ENCODE measurements at regions not wholly inside any gene's neighbourhood (a gene's known extent, or its start where the extent isn't known, plus 50 kb on each side); places are given as distances from the start of the nearest gene placed in this dataset.

DNA sequence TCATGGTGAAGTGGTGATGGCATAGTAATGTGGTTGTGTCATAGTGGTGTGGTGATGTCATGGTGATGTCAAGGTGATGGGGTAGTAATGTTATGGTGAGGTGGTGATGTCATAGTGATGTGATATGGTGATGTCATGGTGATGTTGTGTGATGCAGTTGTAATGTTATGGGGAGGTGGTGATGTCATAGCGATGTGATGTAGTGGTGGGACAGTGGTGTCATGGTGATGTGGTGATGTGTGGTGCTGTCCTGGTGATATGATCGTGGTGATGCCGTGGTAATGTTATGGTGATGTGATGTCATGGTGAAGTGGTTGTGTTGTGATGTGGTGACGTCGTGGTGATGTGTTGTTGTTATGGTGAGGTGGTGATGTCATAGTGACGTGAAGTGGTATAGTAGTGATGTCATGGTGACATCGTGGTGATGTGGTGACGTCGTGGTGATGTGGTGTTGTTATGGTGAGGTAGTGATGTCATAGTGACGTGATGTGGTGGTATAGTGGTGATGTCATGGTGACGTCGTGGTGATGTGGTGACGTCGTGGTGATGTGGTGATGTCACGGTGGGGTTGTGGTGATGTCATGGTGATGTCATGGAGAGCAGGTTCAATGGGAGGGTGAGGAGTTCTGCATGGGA is 242.7 kb upstream of the MYT1L start:
- TF ChIP-seq CTCF (IDR thresholded peaks at IDR 0.05; ENCODE audit: low read depth, low read length, poor library complexity, severe bottlenecking) (no peak), EZH2phosphoT487 (IDR thresholded peaks at IDR 0.05; ENCODE audit: borderline replicate concordance, low read length) (no peak)

Measured in DOHH2 (cell line).